ENCODE measurements at regions not wholly inside any gene's neighbourhood (a gene's known extent, or its start where the extent isn't known, plus 50 kb on each side); places are given as distances from the start of the nearest gene placed in this dataset.
"Not testable (repeated sequence)": the region's sequence is repeated elsewhere in the genome, so short reads cannot be mapped to it uniquely, and the experiment has no call there.

DNA sequence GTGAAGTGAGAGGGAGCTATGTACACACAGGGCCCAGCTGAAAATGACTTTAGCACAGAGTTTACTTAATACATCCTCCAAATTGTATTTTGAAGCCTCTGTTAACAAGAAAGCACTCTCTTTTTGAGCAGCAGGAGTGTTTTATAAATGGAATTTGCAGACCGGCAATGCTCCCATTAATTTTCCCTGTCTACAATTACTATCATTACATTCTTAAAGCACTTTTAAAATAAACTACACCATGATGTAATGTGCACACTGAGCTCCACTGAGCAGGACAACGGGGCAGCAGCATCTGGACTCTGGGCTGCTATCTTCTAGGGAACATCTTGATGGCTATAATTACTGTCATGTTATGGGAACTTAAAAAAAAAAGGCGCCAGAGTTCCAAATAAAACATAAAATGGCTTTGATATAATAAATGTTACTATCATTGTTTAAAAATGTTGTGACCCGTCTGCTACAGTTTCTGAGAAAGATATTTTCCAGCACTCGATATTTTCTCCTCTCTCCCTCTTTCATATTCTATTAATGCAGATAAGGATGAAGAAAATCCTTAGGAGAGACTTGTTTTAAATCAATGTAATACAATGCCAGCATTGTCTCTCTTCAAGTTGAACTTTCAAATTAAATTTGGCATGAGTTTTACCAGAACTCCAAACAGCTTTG lies 150.9 kb downstream of the HLX start:
- no peak for DNase-seq

DNA sequence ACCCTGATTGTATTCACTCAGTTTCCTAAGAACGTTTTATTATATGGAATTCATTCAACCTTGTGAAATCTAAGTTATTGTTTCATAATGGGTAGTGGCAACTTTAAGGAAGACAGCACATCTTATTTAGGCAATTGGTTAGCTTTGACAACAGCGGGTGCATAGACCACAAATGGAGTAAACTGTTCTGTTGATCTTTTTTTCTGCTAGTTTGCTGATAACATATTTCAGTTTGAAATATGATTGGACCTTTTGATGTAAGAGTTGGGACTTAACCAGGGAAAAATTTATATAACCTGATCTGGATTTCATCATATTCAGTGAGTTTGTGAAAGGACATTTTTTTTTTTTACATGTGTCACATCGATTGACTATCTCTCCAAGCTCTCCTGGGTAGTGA lies 151.7 kb downstream of the HLX start:
- DNase-seq, result no peak

GRCh38 chr1:221031458-221032203 lies 152.4 kb downstream of the HLX start:
- no peak for DNase-seq

DNA sequence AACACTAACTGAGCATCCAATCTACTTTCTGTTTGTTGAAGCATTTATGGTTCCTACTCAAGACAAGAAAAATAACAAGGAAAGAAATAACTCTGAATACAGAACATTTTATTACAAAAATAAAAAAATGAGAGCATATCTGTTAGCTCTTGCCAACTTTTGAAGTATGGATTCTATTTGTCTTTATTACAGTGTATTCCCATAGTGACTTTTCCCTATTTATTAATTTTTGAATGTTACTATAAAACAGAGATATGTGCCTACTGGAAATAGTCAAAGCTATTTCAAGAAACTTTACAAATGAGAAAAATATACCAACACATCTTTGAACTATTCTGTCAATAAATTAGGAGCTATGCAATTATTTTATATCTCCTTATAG lies 153.0 kb downstream of the HLX start:
- DNase-seq, result no peak

DNA sequence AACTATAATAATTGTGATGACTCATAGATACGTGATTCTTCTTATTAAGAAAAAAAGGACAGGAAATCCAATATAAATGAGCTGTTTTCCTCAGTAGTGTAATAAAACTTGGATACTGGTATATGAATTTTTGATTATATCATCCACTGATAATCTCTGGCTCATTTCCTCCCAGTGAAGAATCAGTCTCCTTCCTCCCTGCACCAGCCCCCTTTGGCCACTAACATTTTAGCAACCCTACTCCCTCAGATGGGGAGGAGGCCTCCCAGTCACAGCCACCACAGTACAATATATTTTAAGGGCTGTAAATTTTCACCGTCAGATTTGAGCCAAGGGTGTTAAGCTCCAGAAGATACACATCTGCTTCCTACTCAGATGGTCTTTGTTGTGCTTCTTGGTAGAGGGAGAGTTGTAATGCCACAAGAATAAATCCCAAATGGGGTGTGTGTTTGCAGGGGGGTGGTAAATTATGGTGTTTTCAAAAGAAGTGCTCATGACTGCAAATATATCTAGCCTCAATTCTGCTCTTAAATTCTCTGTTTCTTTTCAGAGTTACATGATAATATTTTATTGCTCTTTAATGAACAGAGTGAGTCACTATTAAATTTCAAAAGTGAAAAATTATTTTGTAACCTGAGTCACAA lies 153.5 kb downstream of the HLX start:
- DNase-seq, result no peak

- DNase-seq, result no peak
Measured at GRCh38 chr1:221035662-221036153, 156.5 kb downstream of the HLX start.

DNA sequence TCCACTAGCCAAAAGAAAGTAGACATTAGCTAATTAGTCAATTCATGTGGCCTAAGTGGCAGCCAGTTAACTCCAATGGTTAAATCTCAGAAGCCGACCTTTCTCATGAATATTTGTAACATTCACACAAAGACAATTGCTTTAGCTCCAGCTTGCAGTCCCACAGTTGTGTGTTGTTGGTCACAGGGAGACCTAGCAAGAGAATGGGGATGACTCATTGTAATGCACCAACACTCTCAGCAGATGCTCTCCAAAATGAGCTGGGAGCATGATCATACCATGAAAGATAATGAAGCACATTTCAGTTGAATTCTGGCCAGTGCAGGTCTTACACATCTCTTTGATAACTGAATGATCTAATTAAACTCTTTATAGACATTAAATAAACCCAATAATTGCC lies 160.4 kb downstream of the HLX start:
- no peak for DNase-seq

DNA sequence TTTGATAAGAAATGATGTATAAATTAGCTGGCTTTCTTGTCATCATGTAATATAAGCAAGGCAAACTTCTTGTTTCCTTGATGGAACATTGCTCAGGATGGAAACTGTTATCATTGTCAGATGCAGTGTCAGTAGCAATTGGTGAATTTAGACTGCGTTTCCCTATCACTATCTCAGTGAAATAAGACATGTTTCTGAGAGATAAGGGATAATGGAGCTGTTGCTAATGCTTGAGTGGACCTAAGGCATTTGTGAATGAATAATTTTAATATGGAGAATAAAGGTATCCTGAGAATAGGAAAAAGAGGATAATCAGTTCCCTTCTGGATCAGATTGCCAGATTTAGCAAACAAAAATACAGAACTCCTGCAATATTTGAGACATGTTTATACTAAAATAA lies 160.9 kb downstream of the HLX start:
- no peak for DNase-seq

DNA sequence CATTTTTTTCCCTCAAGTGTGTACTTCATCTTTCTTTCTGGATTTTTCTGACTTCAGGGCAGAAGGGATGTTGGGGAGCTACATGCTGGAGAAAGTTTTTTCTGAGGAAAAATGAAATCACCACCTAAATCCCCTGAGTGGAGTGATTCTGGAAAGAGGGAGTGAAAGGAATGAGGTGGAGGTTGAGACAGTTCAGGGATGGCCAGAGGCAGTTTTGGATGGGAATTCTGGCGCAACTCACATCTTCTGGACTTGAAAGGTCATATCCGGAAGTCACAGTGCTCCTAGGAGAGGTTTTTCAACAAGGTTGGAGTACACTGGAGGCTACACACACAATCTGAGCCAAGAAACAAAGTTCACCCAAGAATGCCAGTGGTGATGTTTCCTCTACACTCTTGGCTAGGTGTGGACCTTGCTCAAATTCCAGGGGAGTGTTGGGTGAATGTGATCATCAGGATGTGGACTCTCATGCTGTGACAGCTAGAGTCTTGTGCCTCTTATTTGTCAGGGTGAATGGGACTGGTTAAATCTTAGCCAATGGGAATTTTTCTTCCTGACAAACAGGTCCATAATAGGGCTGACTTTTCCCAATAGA lies 161.5 kb downstream of the HLX start:
- DNase-seq, result no peak

- DNase-seq, result no peak
Measured at GRCh38 chr1:221044538-221044937, 165.3 kb downstream of the HLX start.

DNA sequence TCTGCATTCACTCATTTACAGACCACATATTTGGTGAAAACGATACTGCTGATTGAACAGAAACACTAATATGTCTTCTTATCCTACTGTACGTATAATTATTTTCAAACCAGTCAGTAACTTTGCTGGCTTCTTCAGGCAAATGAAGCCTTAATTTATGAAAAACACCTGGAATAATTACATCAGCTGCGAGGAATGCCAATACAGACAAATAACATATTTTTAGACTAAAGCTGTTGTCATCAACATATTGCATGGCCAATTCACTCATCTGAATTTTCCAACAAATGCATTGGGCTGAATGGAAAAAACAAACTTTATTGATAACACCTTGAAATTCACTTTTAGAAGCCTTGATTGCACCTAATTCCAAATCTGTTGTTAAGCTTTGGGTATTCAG lies 165.9 kb downstream of the HLX start:
- DNase-seq, result no peak

DNA sequence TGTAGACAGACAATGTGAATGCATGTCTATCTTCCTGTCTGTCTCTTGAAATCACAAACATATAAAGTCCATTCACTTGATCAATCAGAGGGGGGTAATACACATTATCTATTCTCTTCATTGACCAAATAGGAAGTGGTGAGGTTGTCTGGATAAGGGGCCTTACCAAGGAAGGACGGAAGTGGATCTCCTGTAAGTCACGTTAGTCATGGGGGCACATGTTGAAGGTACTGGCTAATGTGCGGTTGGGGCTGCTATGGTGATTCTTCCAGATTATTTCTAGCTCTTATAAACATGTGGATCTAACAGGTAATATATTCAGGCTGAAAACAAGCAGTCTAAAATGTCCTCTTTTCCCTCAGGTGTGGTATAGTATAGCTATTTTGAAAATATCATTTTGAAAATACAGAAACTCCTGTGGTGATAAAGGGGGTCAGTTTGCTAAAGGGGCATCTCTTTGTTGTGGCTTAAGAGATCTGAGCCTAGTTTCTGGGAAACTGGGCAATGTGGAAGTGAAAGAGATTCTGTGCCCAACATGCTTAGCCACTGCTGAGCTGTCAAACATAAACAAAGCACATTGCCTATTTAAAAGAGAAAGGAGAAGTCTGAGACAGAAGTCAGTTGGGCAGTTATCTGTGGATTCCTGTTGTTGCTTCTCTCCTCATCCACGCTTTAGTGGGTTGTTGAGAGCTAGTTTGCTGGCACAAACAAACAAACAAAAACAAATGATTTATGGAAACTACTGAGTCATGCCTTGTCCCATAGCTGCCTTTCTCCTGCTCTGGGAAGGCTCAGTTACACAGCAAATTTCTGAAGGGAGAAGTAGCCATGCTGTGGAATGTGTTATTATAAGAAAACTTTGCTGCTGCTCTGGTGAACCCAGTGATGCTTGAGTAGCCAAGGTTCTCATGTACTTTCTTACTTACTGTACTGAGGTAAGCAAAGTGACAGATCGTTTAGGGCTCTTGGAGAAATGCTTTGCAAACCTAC lies 166.9 kb downstream of the HLX start:
- DNase-seq, result no peak

DNA sequence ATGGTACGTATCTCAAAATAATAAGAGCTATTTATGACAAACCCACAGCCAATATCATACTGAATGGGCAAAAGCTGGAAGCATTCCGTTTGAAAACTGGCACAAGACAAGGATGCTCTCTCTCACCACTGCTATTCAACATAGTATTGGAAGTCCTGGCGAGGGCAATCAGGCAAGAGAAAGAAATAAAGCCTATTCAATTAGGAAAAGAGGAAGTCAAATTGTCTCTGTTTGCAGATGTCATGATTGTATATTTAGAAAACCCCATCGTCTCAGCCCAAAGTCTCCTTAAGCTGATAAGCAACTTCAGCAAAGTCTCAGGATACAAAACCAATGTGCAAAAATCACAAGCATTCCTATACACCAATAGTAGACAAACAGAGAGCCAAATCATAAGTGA lies 172.1 kb downstream of the HLX start:
- DNase-seq, result not testable (repeated sequence)

GRCh38 chr1:221053889-221054288 lies 174.6 kb downstream of the HLX start:
- no peak for DNase-seq

DNA sequence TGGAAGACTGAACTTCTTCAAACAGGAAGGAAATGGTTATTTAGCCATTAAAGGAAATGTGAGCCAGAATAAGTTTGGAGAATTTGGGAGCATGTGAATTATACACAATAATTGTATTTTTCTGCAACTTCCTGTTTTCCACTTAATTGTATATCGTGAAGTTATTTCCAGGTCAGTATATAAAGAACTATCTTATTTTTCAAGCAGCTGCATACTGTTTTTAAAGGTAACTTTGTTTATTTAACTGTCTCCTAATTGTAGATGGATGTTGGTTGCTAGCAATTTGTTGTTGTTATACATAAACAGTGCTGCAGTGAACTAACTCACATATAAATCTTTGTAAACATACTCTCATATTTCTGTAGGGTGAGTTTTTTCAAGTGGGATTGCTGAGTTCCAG lies 180.3 kb downstream of the HLX start:
- DNase-seq, result no peak

DNA sequence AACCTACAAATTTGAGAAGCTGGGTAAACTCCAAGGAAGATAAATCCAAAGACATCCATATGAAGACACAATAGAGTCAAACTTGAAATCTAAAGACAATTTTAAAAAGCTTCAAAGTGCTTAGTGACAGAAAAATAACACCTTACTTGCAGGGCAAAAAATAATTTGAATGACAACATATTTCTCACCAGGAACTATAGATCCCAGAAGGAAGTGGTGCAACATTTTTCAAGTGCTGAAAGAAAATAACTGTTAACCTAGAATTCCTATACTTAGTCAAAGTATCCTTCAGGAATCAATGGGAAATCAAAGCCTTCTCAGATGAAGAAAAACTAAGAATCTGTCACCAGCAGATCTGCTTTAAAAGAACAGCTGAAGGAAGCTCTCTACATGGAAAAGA lies 184.4 kb downstream of the HLX start:
- no peak for DNase-seq

DNA sequence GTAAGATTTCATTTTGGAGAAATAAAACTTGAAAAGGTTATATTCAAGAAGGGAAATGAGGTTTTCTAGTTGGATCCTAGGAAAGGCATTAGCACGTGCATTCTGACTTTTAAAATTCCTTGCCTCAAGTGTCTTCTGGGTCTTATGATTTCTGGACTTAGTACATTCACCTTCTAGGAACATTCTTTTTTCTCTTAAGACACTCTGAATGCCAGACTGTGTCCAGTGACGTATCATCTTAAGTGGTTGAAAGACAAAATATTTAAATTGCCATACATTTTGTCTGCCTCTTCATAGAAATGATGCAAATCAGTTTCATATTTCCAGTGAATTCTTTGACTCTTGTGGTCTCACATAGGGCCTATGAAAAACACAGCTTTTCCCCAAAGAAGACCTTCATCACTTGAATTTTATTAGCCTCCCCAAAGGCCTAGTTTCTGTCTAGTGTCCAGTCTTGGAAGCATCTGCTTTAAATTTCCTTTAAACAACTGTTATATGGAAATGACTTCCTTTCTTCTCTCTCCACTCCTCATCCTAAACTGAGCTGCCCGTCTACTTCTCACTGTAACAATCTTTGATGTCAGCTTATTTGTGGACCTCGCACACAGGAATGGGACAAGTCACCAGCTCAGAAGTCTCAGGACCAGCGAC lies 187.2 kb downstream of the HLX start:
- DNase-seq, result no peak

- DNase-seq, result no peak
Measured at GRCh38 chr1:221067721-221068120, 188.5 kb downstream of the HLX start.

DNA sequence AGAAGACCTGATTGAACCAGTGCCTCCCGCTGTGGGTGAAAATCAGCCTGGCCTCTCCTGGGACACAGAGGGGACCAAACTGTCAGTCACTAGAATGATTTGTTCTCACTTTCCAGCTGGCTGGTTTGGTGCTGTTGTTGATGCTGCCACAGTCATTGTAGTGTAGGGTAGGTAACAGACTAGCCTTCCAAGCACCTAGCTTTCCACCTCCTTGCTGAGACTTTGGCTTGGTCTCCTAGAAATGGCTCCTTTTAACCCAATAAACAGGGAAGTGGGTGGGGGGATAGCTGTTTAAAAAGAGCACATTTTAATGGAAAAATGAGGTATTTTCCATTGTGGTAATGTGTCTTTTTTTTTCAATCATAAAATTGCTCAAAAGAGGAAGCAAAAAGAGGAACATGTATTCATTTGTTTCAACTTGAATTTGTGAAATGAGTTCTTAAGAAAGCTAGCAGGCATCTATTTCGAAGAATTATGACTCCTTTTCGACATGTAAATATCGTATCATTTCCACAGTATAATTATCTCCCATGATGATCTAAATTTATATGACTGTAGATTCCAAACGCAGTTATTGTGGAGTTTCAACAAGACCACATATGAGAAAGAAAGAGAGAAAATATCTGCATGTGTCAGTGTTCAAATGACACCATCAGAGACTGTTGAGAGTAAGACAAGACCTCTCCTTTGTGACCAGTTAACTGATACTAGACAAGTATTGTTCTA lies 190.1 kb downstream of the HLX start:
- no peak for DNase-seq

DNA sequence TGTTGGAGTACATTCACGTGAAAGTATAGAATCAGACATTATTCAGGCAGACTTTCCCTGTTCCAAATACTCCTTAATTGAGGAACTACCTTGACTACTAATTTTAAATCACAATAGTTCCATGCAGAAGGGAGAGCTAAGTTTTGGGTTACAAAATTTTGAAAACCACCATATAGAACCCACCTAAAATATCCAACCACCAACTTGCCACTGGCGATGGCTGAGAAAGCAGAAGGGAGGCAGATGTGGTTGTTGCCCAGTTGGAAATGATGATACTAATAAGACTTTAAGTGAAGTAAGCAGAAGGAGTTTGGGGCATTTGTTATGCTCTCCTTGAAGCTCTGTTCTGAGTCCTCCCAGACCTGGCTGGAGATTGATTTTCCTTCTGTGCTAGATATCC lies 190.7 kb downstream of the HLX start:
- DNase-seq, result no peak

GRCh38 chr1:221071777-221072176 lies 192.5 kb downstream of the HLX start:
- DNase-seq, result no peak
